ENCODE measurements at regions not wholly inside any gene's neighbourhood (a gene's known extent, or its start where the extent isn't known, plus 50 kb on each side); places are given as distances from the start of the nearest gene placed in this dataset.

DNA sequence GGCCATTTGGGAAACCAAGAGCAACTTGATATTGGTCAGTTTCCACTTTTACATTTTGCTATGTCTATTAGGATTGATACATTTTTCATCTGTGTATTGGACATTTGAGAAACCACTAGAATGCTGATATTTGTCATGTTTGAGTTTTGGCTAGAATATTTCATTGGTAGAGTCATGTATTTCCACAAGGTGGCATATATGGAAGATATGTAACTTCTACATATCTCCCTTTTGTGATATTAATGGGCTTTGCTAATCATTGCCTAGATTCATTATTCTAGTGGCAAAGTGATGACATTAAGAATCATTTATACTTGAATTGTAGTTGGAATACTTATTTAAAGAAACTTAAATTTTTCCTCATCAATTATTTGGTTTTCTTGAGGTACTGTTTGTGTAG is 692.9 kb upstream of the EDIL3 start:
- Histone ChIP-seq H3K36me3 (ENCODE audit: control insufficient read depth in 2 of 2, insufficient read depth in 2 of 2, low read length in 1 of 2) (no peaks in the 10 kb centered on the region), H3K4me3 (no peak overlapping the region), H3K4me1 (ENCODE audit: control insufficient read depth, insufficient read depth, low read length) (no peaks in the 10 kb centered on the region), H2AFZ (ENCODE audit: control insufficient read depth, low read depth, low read length) (no peak overlapping the region), H3K27me3 (replicated peaks in 1 of 2; ENCODE audit: control insufficient read depth in 2 of 2, insufficient read depth in 2 of 2, low read length in 1 of 2) (no peaks in the 10 kb centered on the region), H3K9ac (ENCODE audit: control insufficient read depth, insufficient read depth, low read length) (no peak overlapping the region), H3K9me3 (replicated peaks; ENCODE audit: control insufficient read depth, insufficient read depth, low read length) (no peaks in the 10 kb centered on the region), H3K27ac (ENCODE audit: control insufficient read depth, insufficient read depth) (no peak overlapping the region), H3K79me2 (ENCODE audit: control insufficient read depth, insufficient read depth, low read length) (no peaks in the 10 kb centered on the region), H3K4me2 (ENCODE audit: control insufficient read depth, insufficient read depth) (no peak overlapping the region), H4K20me1 (ENCODE audit: control insufficient read depth, insufficient read depth) (no peaks in the 10 kb centered on the region)
- in situ Hi-C loops (cut with MboI) = no loop called here
- TF ChIP-seq POU2F2 (IDR thresholded peaks at IDR 0.05; ENCODE audit: borderline replicate concordance, low read depth, low read length) (no peak), SUPT20H (IDR thresholded peaks at IDR 0.05; ENCODE audit: borderline replicate concordance, control insufficient read depth, low read depth, low read length) (no peak), KDM1A (IDR thresholded peaks at IDR 0.05; ENCODE audit: borderline replicate concordance) (no peak), GATAD2B (conservative IDR thresholded peaks at IDR 0.05; ENCODE audit: low read depth) (no peak), SMARCA5 (IDR thresholded peaks at IDR 0.05) (no peak), MEF2A (IDR thresholded peaks at IDR 0.05; ENCODE audit: insufficient read depth, low read depth, low read length) (no peak), TCF3 (IDR thresholded peaks at IDR 0.05; ENCODE audit: borderline replicate concordance, insufficient read depth, low read depth, low read length) (no peak), HDAC6 (IDR thresholded peaks at IDR 0.05; ENCODE audit: unreplicated experiment) (no peak), POLR2AphosphoS5 (IDR thresholded peaks at IDR 0.05; ENCODE audit: low read length) (no peak)
- TF ChIP-seq, protein P1, sequence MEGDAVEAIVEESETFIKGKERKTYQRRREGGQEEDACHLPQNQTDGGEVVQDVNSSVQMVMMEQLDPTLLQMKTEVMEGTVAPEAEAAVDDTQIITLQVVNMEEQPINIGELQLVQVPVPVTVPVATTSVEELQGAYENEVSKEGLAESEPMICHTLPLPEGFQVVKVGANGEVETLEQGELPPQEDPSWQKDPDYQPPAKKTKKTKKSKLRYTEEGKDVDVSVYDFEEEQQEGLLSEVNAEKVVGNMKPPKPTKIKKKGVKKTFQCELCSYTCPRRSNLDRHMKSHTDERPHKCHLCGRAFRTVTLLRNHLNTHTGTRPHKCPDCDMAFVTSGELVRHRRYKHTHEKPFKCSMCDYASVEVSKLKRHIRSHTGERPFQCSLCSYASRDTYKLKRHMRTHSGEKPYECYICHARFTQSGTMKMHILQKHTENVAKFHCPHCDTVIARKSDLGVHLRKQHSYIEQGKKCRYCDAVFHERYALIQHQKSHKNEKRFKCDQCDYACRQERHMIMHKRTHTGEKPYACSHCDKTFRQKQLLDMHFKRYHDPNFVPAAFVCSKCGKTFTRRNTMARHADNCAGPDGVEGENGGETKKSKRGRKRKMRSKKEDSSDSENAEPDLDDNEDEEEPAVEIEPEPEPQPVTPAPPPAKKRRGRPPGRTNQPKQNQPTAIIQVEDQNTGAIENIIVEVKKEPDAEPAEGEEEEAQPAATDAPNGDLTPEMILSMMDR (IDR thresholded peaks at IDR 0.05 in 2 of 3, conservative IDR thresholded peaks at IDR 0.05 in 1 of 3; ENCODE audit: control insufficient read depth in 2 of 3, extremely low read depth in 1 of 3, insufficient read depth in 1 of 3, low read depth in 3 of 3, low read length in 3 of 3) = no peak
- TF ChIP-seq, protein P2, sequence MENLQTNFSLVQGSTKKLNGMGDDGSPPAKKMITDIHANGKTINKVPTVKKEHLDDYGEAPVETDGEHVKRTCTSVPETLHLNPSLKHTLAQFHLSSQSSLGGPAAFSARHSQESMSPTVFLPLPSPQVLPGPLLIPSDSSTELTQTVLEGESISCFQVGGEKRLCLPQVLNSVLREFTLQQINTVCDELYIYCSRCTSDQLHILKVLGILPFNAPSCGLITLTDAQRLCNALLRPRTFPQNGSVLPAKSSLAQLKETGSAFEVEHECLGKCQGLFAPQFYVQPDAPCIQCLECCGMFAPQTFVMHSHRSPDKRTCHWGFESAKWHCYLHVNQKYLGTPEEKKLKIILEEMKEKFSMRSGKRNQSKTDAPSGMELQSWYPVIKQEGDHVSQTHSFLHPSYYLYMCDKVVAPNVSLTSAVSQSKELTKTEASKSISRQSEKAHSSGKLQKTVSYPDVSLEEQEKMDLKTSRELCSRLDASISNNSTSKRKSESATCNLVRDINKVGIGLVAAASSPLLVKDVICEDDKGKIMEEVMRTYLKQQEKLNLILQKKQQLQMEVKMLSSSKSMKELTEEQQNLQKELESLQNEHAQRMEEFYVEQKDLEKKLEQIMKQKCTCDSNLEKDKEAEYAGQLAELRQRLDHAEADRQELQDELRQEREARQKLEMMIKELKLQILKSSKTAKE (IDR thresholded peaks at IDR 0.05; ENCODE audit: low read depth, poor library complexity, severe bottlenecking) = no peak
- TF ChIP-seq, protein P3, sequence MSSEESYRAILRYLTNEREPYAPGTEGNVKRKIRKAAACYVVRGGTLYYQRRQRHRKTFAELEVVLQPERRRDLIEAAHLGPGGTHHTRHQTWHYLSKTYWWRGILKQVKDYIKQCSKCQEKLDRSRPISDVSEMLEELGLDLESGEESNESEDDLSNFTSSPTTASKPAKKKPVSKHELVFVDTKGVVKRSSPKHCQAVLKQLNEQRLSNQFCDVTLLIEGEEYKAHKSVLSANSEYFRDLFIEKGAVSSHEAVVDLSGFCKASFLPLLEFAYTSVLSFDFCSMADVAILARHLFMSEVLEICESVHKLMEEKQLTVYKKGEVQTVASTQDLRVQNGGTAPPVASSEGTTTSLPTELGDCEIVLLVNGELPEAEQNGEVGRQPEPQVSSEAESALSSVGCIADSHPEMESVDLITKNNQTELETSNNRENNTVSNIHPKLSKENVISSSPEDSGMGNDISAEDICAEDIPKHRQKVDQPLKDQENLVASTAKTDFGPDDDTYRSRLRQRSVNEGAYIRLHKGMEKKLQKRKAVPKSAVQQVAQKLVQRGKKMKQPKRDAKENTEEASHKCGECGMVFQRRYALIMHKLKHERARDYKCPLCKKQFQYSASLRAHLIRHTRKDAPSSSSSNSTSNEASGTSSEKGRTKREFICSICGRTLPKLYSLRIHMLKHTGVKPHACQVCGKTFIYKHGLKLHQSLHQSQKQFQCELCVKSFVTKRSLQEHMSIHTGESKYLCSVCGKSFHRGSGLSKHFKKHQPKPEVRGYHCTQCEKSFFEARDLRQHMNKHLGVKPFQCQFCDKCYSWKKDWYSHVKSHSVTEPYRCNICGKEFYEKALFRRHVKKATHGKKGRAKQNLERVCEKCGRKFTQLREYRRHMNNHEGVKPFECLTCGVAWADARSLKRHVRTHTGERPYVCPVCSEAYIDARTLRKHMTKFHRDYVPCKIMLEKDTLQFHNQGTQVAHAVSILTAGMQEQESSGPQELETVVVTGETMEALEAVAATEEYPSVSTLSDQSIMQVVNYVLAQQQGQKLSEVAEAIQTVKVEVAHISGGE (CRISPR knock-in tag; IDR thresholded peaks at IDR 0.05) = no peak
- TF ChIP-seq, protein P4, sequence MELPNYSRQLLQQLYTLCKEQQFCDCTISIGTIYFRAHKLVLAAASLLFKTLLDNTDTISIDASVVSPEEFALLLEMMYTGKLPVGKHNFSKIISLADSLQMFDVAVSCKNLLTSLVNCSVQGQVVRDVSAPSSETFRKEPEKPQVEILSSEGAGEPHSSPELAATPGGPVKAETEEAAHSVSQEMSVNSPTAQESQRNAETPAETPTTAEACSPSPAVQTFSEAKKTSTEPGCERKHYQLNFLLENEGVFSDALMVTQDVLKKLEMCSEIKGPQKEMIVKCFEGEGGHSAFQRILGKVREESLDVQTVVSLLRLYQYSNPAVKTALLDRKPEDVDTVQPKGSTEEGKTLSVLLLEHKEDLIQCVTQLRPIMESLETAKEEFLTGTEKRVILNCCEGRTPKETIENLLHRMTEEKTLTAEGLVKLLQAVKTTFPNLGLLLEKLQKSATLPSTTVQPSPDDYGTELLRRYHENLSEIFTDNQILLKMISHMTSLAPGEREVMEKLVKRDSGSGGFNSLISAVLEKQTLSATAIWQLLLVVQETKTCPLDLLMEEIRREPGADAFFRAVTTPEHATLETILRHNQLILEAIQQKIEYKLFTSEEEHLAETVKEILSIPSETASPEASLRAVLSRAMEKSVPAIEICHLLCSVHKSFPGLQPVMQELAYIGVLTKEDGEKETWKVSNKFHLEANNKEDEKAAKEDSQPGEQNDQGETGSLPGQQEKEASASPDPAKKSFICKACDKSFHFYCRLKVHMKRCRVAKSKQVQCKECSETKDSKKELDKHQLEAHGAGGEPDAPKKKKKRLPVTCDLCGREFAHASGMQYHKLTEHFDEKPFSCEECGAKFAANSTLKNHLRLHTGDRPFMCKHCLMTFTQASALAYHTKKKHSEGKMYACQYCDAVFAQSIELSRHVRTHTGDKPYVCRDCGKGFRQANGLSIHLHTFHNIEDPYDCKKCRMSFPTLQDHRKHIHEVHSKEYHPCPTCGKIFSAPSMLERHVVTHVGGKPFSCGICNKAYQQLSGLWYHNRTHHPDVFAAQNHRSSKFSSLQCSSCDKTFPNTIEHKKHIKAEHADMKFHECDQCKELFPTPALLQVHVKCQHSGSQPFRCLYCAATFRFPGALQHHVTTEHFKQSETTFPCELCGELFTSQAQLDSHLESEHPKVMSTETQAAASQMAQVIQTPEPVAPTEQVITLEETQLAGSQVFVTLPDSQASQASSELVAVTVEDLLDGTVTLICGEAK (IDR thresholded peaks at IDR 0.05; ENCODE audit: borderline replicate concordance) = no peak
- no peak for DNase-seq (ENCODE audit: low read depth, low spot score)
- POLR2A ChIA-PET = no interaction called here
- ATAC-seq = no peak
- RAD21 ChIA-PET (ENCODE audit: unreplicated experiment) = no interaction called here
- no TSS peak for BruUV-seq (replicated peaks)
- SMC1A ChIA-PET (ENCODE audit: uncharacterized antibody, unreplicated experiment) = interaction anchor here (0.7 kb wide), 1 partner anchor 928 kb away, joined by 3 read pairs; no protein-coding TSS in a partner anchor
- no peak for FAIRE-seq
- CTCF ChIA-PET = no interaction called here
- intact Hi-C loops (cut with micrococcal nuclease; ENCODE audit: unreplicated experiment) = no loop called here
